ENCODE measurements at regions not wholly inside any gene's neighbourhood (a gene's known extent, or its start where the extent isn't known, plus 50 kb on each side); places are given as distances from the start of the nearest gene placed in this dataset.

GRCh38 chr6:3999800-4000661 is 78.9 kb downstream of the FAM217A start:
- DNase-seq, result no peak
- no peak overlapping the region for H3K4me3 ChIP-seq
- no peaks in the 10 kb centered on the region for H3K9me3 ChIP-seq (replicated peaks)
- no peak overlapping the region for H3K27ac ChIP-seq (replicated peaks)
- no peak for TF ChIP-seq CTCF (IDR thresholded peaks at IDR 0.05; ENCODE audit: borderline replicate concordance)
- H3K27me3 ChIP-seq (ENCODE audit: low read depth), result no peaks in the 10 kb centered on the region
- no peaks in the 10 kb centered on the region for H3K36me3 ChIP-seq
- peaks cover 11% of the 10 kb centered on the region for H3K4me1 ChIP-seq
- intact Hi-C loops (cut with micrococcal nuclease), result no loop called here

GRCh38 chr6:4004249-4004648 is 74.7 kb downstream of the FAM217A start:
- H3K27ac ChIP-seq (replicated peaks), result no peak overlapping the region
- no peaks in the 10 kb centered on the region for H3K9me3 ChIP-seq (replicated peaks)
- H3K36me3 ChIP-seq, result no peaks in the 10 kb centered on the region
- TF ChIP-seq CTCF (IDR thresholded peaks at IDR 0.05; ENCODE audit: borderline replicate concordance), result no peak
- intact Hi-C loops (cut with micrococcal nuclease), result no loop called here
- H3K27me3 ChIP-seq (ENCODE audit: low read depth), result no peaks in the 10 kb centered on the region
- no peak overlapping the region for H3K4me3 ChIP-seq
- DNase-seq, result no peak
- H3K4me1 ChIP-seq, result peaks cover 9% of the 10 kb centered on the region

GRCh38 chr6:4008324-4009047 is 70.5 kb downstream of the FAM217A start:
- Histone ChIP-seq H3K9me3 (replicated peaks) (no peaks in the 10 kb centered on the region), H3K27me3 (ENCODE audit: low read depth) (no peaks in the 10 kb centered on the region), H3K36me3 (no peaks in the 10 kb centered on the region), H3K27ac (replicated peaks) (peak overlapping the region; percentile 37), H3K4me1 (peaks cover 35% of the 10 kb centered on the region), H3K4me3 (no peak overlapping the region)
- no peak for DNase-seq
- intact Hi-C loops (cut with micrococcal nuclease), result no loop called here
- peak; percentile 59 for TF ChIP-seq CTCF (IDR thresholded peaks at IDR 0.05; ENCODE audit: borderline replicate concordance)

- Histone ChIP-seq H3K4me1 (peaks cover 35% of the 10 kb centered on the region), H3K27me3 (ENCODE audit: low read depth) (no peaks in the 10 kb centered on the region), H3K36me3 (no peaks in the 10 kb centered on the region), H3K9me3 (replicated peaks) (no peaks in the 10 kb centered on the region), H3K4me3 (no peak overlapping the region), H3K27ac (replicated peaks) (no peak overlapping the region)
- no peak for TF ChIP-seq CTCF (IDR thresholded peaks at IDR 0.05; ENCODE audit: borderline replicate concordance)
- no peak for DNase-seq
- intact Hi-C loops (cut with micrococcal nuclease), result no loop called here
Measured at GRCh38 chr6:4009486-4009885, 69.5 kb downstream of the FAM217A start.

GRCh38 chr6:4010048-4010447 is 68.9 kb downstream of the FAM217A start:
- Histone ChIP-seq H3K9me3 (replicated peaks) (no peaks in the 10 kb centered on the region), H3K27ac (replicated peaks) (no peak overlapping the region), H3K27me3 (ENCODE audit: low read depth) (no peaks in the 10 kb centered on the region), H3K4me1 (peaks cover 35% of the 10 kb centered on the region), H3K4me3 (no peak overlapping the region), H3K36me3 (no peaks in the 10 kb centered on the region)
- TF ChIP-seq CTCF (IDR thresholded peaks at IDR 0.05; ENCODE audit: borderline replicate concordance), result no peak
- intact Hi-C loops (cut with micrococcal nuclease), result no loop called here
- no peak for DNase-seq

Measured in left ventricle myocardium inferior (tissue), 1 donor.